K562 (cell line): ENCODE measurements at regions not wholly inside any gene's neighbourhood (a gene's known extent, or its start where the extent isn't known, plus 50 kb on each side); places are given as distances from the start of the nearest gene placed in this dataset.

Source experiments
- CCNT2 ChIP-seq: IDR thresholded peaks from 2 replicates; pipeline ENCODE4 v1.6.1; 2011; ENCODE audit warnings: borderline replicate concordance, low read depth, mild to moderate bottlenecking, moderate library complexity, mixed read lengths, low read length; ENCODE audit not compliant: insufficient read length; ENCODE audit errors: extremely low read depth
- DIDO1 ChIP-seq: fragments of 450-650 bp; IDR thresholded peaks from 2 replicates; pipeline ENCODE4 v1.6.1; 2016; ENCODE audit warnings: low read depth, missing biosample characterization, missing genetic modification characterization
- E4F1 ChIP-seq: fragments of 250-450 bp; sonication (Bioruptor Pico); IDR thresholded peaks from 2 replicates; pipeline ENCODE4 v1.5.0; 2021; ENCODE audit warnings: mild to moderate bottlenecking, borderline replicate concordance
- FOXK1 ChIP-seq: sonication (generic); formaldehyde crosslinking; IDR thresholded peaks from 2 replicates; pipeline ENCODE4 v1.8.0; 2022; ENCODE audit warnings: missing genetic modification reagents, mild to moderate bottlenecking, borderline replicate concordance
- HDAC3 ChIP-seq: fragments of 450-650 bp; IDR thresholded peaks from 2 replicates; pipeline ENCODE4 v1.6.1; 2018; ENCODE audit warnings: borderline replicate concordance, mild to moderate bottlenecking, moderate library complexity; ENCODE audit not compliant: partially characterized antibody
- KDM5B ChIP-seq: fragments of 200-600 bp; sonication (generic); IDR thresholded peaks from 2 replicates; pipeline ENCODE4 v1.6.1; 2012; ENCODE audit warnings: low read depth, mild to moderate bottlenecking, moderate library complexity, low read length, control low read depth, inconsistent platforms; ENCODE audit not compliant: insufficient replicate concordance
- NR1H2 ChIP-seq: sonication (generic); formaldehyde crosslinking; IDR thresholded peaks from 2 replicates; pipeline ENCODE4 v1.4.0; 2020; ENCODE audit warnings: mild to moderate bottlenecking, missing genetic modification reagents
- PATZ1 ChIP-seq: fragments of 250-450 bp; sonication (Bioruptor Pico); IDR thresholded peaks from 2 replicates; pipeline ENCODE4 v1.5.0; 2020; ENCODE audit warnings: mild to moderate bottlenecking, borderline replicate concordance
- SAFB2 ChIP-seq: fragments of 200-400 bp; formaldehyde crosslinking; IDR thresholded peaks from 2 replicates; pipeline ENCODE4 v1.6.1; 2018; ENCODE audit warnings: borderline replicate concordance, low read length, low read depth, moderate library complexity; ENCODE audit not compliant: severe bottlenecking
- TAF9B ChIP-seq: fragments of 450-650 bp; IDR thresholded peaks from 2 replicates; pipeline ENCODE4 v1.6.1; 2018; ENCODE audit warnings: mild to moderate bottlenecking; ENCODE audit not compliant: partially characterized antibody
- TEAD2 ChIP-seq: fragments of 450-650 bp; IDR thresholded peaks from 2 replicates; pipeline ENCODE4 v1.6.1; 2016; ENCODE audit warnings: missing genetic modification characterization, control low read depth, missing compliant biosample characterization
- THAP7 ChIP-seq: fragments of 250-450 bp; sonication (Bioruptor Pico); IDR thresholded peaks from 2 replicates; pipeline ENCODE4 v1.5.0; 2021
- ZNF407 ChIP-seq: fragments of 450-650 bp; IDR thresholded peaks from 2 replicates; pipeline ENCODE4 v1.6.1; 2016; ENCODE audit warnings: low read depth

GRCh38 chr9:17081351-17081750 is 53.5 kb upstream of the CNTLN start (continued):
- no peak for TF ChIP-seq HDAC3
- no peak for TF ChIP-seq TAF9B
- TF ChIP-seq ZNF407 = no peak
- TF ChIP-seq DIDO1 (tag) = no peak
- TF ChIP-seq TEAD2 = no peak
- no peak for TF ChIP-seq E4F1 (CRISPR knock-in tag)
- TF ChIP-seq FOXK1 (CRISPR knock-in tag) = no peak
- TF ChIP-seq NR1H2 (CRISPR knock-in tag) = no peak
- no peak for TF ChIP-seq PATZ1 (CRISPR knock-in tag)
- TF ChIP-seq KDM5B = no peak
- no peak for TF ChIP-seq SAFB2
- no peak for TF ChIP-seq CCNT2
- no peak for TF ChIP-seq THAP7 (CRISPR knock-in tag)
